Adrenal gland (tissue), 5 donors: ENCODE measurements at regions not wholly inside any gene's neighbourhood (a gene's known extent, or its start where the extent isn't known, plus 50 kb on each side); places are given as distances from the start of the nearest gene placed in this dataset.

Experiments
- POLR2A ChIP-seq, 2 donors: fragments of 450-650 bp; IDR thresholded peaks; one replicate each; pipeline ENCODE4 v1.6.1; 2017; ENCODE audit warnings: antibody characterized with exemption in 2 of 2, mild to moderate bottlenecking in 2 of 2, moderate library complexity in 1 of 2
- TF ChIP-seq, protein P1 (sequence below), 6 experiments: fragments of 450-650 bp in 4 of 6; fragments of 200-600 bp in 2 of 6; sonication (generic) in 1 of 6; IDR thresholded peaks; 1 replicate in 5 of 6; 2 replicates in 1 of 6; pipeline versions ENCODE4 v1.5.1 to v1.8.0; 2016 to 2021; ENCODE audit warnings: antibody characterized with exemption in 6 of 6, mild to moderate bottlenecking in 2 of 6, moderate library complexity in 1 of 6
- donor health status: DM: no; HTN: no; CAD: no.

DNA sequence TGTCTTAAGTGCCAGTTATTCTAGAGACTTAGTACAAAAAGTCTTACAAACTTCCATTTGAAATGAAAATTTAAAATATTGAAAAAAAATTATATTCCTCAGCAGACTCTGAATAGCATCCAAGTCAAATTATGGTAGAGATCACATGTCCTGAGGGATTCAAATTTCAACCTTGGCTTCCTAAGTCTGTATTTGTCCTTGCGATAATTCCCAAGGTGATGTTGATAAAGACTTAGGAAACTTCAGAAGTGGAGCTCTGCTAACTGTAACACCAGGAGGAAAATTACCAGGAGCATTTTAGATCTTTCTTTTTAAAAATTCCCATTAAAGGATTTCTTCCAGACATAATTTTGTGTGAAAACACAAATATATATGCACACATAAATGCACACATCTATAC, 178.3 kb downstream of the IPO8 start:
- TF ChIP-seq, protein P1, sequence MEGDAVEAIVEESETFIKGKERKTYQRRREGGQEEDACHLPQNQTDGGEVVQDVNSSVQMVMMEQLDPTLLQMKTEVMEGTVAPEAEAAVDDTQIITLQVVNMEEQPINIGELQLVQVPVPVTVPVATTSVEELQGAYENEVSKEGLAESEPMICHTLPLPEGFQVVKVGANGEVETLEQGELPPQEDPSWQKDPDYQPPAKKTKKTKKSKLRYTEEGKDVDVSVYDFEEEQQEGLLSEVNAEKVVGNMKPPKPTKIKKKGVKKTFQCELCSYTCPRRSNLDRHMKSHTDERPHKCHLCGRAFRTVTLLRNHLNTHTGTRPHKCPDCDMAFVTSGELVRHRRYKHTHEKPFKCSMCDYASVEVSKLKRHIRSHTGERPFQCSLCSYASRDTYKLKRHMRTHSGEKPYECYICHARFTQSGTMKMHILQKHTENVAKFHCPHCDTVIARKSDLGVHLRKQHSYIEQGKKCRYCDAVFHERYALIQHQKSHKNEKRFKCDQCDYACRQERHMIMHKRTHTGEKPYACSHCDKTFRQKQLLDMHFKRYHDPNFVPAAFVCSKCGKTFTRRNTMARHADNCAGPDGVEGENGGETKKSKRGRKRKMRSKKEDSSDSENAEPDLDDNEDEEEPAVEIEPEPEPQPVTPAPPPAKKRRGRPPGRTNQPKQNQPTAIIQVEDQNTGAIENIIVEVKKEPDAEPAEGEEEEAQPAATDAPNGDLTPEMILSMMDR (IDR thresholded peaks at IDR 0.05) = no peak
- no peak for TF ChIP-seq POLR2A (IDR thresholded peaks at IDR 0.05)
